WTC11 (cell line): ENCODE measurements at regions not wholly inside any gene's neighbourhood (a gene's known extent, or its start where the extent isn't known, plus 50 kb on each side); places are given as distances from the start of the nearest gene placed in this dataset.
A peak's percentile ranks its signal among the peaks of the same experiment; 100 is the strongest.

ENCODE experiments used
- ATAC-seq: fragments of 200-7000 bp; cut with Tn5 transposase; 2 replicates; pipeline ENCODE4 v1.10.0; 2021; ENCODE audit warnings: mild to moderate bottlenecking, moderate library complexity
- CTCF ChIA-PET: fragments of 300-600 bp; sonication (Branson Sonifier 250); formaldehyde crosslinking; loops from one replicate; lab custom pipeline; 2021; ENCODE audit warnings: antibody characterized with exemption; lab: Charles Lee
- POLR2A ChIA-PET: fragments of 350-600 bp; sonication (Branson Sonifier 250); formaldehyde crosslinking; loops from one replicate; lab custom pipeline; 2021; ENCODE audit warnings: antibody characterized with exemption; lab: Charles Lee
- DNase-seq: peaks from one replicate; pipeline ENCODE4 v3.0.0; 2021; ENCODE audit warnings: low spot score
- H3K27ac Mint-ChIP-seq: 2 replicates; pipeline ENCODE4 v1.8.0; 2021; ENCODE audit warnings: mixed read lengths
- H3K27me3 Mint-ChIP-seq: 2 replicates; pipeline ENCODE4 v1.8.0; 2021; ENCODE audit warnings: low read depth, mild to moderate bottlenecking, moderate library complexity, mixed read lengths
- H3K36me3 Mint-ChIP-seq: 2 replicates; pipeline ENCODE4 v1.8.0; 2021; ENCODE audit warnings: mixed read lengths
- H3K4me1 Mint-ChIP-seq: 2 replicates; pipeline ENCODE4 v1.8.0; 2022; ENCODE audit warnings: mixed read lengths
- H3K4me3 Mint-ChIP-seq: 2 replicates; pipeline ENCODE4 v1.8.0; 2021; ENCODE audit warnings: mild to moderate bottlenecking, moderate library complexity, mixed read lengths
- H3K9me3 Mint-ChIP-seq: 2 replicates; pipeline ENCODE4 v1.8.0; 2021; ENCODE audit warnings: mixed read lengths
- CBFB ChIP-seq: sonication (generic); formaldehyde crosslinking; IDR thresholded peaks from 2 replicates; pipeline ENCODE4 v1.8.1; 2022; ENCODE audit warnings: mild to moderate bottlenecking, low read depth, missing genetic modification reagents
- ESRRA ChIP-seq: sonication (generic); formaldehyde crosslinking; IDR thresholded peaks from 2 replicates; pipeline ENCODE4 v1.8.1; 2022; ENCODE audit warnings: mild to moderate bottlenecking, missing genetic modification reagents, borderline replicate concordance
- ETV6 ChIP-seq: sonication (generic); formaldehyde crosslinking; IDR thresholded peaks from 2 replicates; pipeline ENCODE4 v1.8.1; 2022; ENCODE audit warnings: mild to moderate bottlenecking, missing genetic modification reagents
- MXD4 ChIP-seq: fragments of 250-450 bp; sonication (Bioruptor Pico); IDR thresholded peaks from 2 replicates; pipeline ENCODE4 v1.8.0; 2021; ENCODE audit warnings: mild to moderate bottlenecking, moderate library complexity, borderline replicate concordance
- SOX15 ChIP-seq: fragments of 250-450 bp; sonication (Bioruptor Pico); IDR thresholded peaks from 2 replicates; pipeline ENCODE4 v1.9.0; 2021; ENCODE audit warnings: mild to moderate bottlenecking
- ZNF396 ChIP-seq: fragments of 250-450 bp; sonication (Bioruptor Pico); IDR thresholded peaks from 2 replicates; pipeline ENCODE4 v1.8.0; 2021; ENCODE audit warnings: mild to moderate bottlenecking, moderate library complexity, borderline replicate concordance
- ZNF416 ChIP-seq: fragments of 250-450 bp; sonication (Bioruptor Pico); IDR thresholded peaks from 2 replicates; pipeline ENCODE4 v1.9.0; 2021; ENCODE audit warnings: mild to moderate bottlenecking, inconsistent platforms
- TF ChIP-seq, protein P1 (sequence below): sonication (generic); formaldehyde crosslinking; IDR thresholded peaks from 2 replicates; pipeline ENCODE4 v1.8.1; 2022; ENCODE audit warnings: missing genetic modification reagents, borderline replicate concordance
- TF ChIP-seq, protein P2 (sequence below): sonication (generic); formaldehyde crosslinking; IDR thresholded peaks from 2 replicates; pipeline ENCODE4 v1.8.0; 2022; ENCODE audit warnings: missing genetic modification reagents
- TF ChIP-seq, protein P3 (sequence below): sonication (generic); formaldehyde crosslinking; IDR thresholded peaks from 2 replicates; pipeline ENCODE4 v1.8.1; 2022; ENCODE audit warnings: mild to moderate bottlenecking, missing genetic modification reagents, moderate library complexity, borderline replicate concordance
- TF ChIP-seq, protein P4 (sequence below): sonication (generic); formaldehyde crosslinking; IDR thresholded peaks from 2 replicates; pipeline ENCODE4 v1.8.0; 2023; ENCODE audit warnings: missing genetic modification reagents, mild to moderate bottlenecking, borderline replicate concordance
- TF ChIP-seq, protein P5 (sequence below): fragments of 250-450 bp; sonication (Bioruptor Pico); IDR thresholded peaks from 2 replicates; pipeline ENCODE4 v1.9.0; 2021; ENCODE audit warnings: mild to moderate bottlenecking, borderline replicate concordance
- TF ChIP-seq, protein P6 (sequence below): fragments of 250-450 bp; sonication (Bioruptor Pico); IDR thresholded peaks from 2 replicates; pipeline ENCODE4 v1.9.0; 2021; ENCODE audit warnings: moderate library complexity, mild to moderate bottlenecking, inconsistent platforms, borderline replicate concordance

DNA sequence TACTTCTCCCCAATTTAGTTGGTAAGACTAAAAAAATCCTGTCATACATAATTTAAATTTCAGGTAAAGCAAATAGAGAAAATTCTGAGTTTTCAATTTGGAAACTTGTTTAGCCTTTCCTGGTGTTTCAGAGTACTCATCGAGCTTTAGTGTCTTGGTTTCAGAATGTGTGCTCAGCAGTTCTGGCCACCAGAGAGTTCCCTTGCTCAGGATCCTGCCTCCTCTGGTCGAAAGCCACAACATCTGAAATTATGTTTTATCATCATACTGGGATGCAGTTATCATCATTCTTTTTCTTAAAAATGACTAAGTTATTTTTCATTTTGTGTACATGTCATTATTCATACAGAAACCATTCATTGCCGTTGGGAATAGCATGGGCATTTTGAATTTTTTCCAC lies 263.2 kb upstream of the SPRY2 start:
- Mint-ChIP-seq H3K27ac (no peak overlapping the region), H3K4me3 (no peak overlapping the region), H3K4me1 (peaks cover 10% of the 10 kb centered on the region), H3K9me3 (peaks cover 7% of the 10 kb centered on the region; the same call in 1 of the 2 replicates), H3K27me3 (no peaks in the 10 kb centered on the region), H3K36me3 (no peaks in the 10 kb centered on the region)
- ChIA-PET CTCF (no interaction called here), POLR2A (no interaction called here)
- DNase-seq (no peak), ATAC-seq (0 out of 2 replicates have a peak, but pooled peaks have one; percentile 39)
- TF ChIP-seq ZNF416 (CRISPR knock-in tag) (no peak), SOX15 (CRISPR knock-in tag) (no peak), ETV6 (CRISPR knock-in tag) (no peak), MXD4 (CRISPR knock-in tag) (no peak), ESRRA (CRISPR knock-in tag) (no peak)
- TF ChIP-seq, protein P1, sequence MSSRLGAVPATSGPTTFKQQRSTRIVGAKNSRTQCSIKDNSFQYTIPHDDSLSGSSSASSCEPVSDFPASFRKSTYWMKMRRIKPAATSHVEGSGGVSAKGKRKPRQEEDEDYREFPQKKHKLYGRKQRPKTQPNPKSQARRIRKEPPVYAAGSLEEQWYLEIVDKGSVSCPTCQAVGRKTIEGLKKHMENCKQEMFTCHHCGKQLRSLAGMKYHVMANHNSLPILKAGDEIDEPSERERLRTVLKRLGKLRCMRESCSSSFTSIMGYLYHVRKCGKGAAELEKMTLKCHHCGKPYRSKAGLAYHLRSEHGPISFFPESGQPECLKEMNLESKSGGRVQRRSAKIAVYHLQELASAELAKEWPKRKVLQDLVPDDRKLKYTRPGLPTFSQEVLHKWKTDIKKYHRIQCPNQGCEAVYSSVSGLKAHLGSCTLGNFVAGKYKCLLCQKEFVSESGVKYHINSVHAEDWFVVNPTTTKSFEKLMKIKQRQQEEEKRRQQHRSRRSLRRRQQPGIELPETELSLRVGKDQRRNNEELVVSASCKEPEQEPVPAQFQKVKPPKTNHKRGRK (CRISPR knock-in tag) = no peak
- TF ChIP-seq, protein P2, sequence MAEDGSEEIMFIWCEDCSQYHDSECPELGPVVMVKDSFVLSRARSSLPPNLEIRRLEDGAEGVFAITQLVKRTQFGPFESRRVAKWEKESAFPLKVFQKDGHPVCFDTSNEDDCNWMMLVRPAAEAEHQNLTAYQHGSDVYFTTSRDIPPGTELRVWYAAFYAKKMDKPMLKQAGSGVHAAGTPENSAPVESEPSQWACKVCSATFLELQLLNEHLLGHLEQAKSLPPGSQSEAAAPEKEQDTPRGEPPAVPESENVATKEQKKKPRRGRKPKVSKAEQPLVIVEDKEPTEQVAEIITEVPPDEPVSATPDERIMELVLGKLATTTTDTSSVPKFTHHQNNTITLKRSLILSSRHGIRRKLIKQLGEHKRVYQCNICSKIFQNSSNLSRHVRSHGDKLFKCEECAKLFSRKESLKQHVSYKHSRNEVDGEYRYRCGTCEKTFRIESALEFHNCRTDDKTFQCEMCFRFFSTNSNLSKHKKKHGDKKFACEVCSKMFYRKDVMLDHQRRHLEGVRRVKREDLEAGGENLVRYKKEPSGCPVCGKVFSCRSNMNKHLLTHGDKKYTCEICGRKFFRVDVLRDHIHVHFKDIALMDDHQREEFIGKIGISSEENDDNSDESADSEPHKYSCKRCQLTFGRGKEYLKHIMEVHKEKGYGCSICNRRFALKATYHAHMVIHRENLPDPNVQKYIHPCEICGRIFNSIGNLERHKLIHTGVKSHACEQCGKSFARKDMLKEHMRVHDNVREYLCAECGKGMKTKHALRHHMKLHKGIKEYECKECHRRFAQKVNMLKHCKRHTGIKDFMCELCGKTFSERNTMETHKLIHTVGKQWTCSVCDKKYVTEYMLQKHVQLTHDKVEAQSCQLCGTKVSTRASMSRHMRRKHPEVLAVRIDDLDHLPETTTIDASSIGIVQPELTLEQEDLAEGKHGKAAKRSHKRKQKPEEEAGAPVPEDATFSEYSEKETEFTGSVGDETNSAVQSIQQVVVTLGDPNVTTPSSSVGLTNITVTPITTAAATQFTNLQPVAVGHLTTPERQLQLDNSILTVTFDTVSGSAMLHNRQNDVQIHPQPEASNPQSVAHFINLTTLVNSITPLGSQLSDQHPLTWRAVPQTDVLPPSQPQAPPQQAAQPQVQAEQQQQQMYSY (CRISPR knock-in tag) = no peak
- TF ChIP-seq, protein P3, sequence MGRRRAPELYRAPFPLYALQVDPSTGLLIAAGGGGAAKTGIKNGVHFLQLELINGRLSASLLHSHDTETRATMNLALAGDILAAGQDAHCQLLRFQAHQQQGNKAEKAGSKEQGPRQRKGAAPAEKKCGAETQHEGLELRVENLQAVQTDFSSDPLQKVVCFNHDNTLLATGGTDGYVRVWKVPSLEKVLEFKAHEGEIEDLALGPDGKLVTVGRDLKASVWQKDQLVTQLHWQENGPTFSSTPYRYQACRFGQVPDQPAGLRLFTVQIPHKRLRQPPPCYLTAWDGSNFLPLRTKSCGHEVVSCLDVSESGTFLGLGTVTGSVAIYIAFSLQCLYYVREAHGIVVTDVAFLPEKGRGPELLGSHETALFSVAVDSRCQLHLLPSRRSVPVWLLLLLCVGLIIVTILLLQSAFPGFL (CRISPR knock-in tag) = no peak

DNA sequence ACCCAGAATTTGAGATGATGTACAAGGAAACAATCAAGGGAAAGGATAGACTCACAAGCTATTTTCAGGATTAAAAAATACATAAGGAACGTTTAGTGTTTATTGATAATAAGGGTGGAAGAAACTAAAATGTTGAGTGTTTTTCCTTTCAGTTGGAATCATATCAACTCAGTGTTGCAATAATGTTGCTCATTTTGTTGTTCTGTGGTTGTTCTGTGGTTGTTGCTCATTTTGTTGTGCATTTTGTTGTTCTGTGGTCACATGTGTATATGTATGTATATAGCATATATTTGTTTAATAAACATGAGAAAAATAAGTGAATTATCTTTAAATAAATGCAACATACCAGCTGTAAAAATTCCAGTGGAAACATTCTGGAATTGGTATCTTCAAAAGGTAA lies 262.4 kb upstream of the SPRY2 start:
- Mint-ChIP-seq H3K4me1 (peaks cover 14% of the 10 kb centered on the region), H3K27ac (no peak overlapping the region), H3K9me3 (peaks cover 4% of the 10 kb centered on the region; the same call in 1 of the 2 replicates), H3K27me3 (no peaks in the 10 kb centered on the region), H3K4me3 (no peak overlapping the region), H3K36me3 (no peaks in the 10 kb centered on the region)
- CTCF ChIA-PET = no interaction called here
- ATAC-seq (no peak), DNase-seq (no peak)
- POLR2A ChIA-PET = no interaction called here
- TF ChIP-seq, protein P4, sequence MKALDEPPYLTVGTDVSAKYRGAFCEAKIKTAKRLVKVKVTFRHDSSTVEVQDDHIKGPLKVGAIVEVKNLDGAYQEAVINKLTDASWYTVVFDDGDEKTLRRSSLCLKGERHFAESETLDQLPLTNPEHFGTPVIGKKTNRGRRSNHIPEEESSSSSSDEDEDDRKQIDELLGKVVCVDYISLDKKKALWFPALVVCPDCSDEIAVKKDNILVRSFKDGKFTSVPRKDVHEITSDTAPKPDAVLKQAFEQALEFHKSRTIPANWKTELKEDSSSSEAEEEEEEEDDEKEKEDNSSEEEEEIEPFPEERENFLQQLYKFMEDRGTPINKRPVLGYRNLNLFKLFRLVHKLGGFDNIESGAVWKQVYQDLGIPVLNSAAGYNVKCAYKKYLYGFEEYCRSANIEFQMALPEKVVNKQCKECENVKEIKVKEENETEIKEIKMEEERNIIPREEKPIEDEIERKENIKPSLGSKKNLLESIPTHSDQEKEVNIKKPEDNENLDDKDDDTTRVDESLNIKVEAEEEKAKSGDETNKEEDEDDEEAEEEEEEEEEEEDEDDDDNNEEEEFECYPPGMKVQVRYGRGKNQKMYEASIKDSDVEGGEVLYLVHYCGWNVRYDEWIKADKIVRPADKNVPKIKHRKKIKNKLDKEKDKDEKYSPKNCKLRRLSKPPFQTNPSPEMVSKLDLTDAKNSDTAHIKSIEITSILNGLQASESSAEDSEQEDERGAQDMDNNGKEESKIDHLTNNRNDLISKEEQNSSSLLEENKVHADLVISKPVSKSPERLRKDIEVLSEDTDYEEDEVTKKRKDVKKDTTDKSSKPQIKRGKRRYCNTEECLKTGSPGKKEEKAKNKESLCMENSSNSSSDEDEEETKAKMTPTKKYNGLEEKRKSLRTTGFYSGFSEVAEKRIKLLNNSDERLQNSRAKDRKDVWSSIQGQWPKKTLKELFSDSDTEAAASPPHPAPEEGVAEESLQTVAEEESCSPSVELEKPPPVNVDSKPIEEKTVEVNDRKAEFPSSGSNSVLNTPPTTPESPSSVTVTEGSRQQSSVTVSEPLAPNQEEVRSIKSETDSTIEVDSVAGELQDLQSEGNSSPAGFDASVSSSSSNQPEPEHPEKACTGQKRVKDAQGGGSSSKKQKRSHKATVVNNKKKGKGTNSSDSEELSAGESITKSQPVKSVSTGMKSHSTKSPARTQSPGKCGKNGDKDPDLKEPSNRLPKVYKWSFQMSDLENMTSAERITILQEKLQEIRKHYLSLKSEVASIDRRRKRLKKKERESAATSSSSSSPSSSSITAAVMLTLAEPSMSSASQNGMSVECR (CRISPR knock-in tag) = no peak
- TF ChIP-seq ZNF396 (CRISPR knock-in tag) (no peak), CBFB (CRISPR knock-in tag) (no peak)
- TF ChIP-seq, protein P5, sequence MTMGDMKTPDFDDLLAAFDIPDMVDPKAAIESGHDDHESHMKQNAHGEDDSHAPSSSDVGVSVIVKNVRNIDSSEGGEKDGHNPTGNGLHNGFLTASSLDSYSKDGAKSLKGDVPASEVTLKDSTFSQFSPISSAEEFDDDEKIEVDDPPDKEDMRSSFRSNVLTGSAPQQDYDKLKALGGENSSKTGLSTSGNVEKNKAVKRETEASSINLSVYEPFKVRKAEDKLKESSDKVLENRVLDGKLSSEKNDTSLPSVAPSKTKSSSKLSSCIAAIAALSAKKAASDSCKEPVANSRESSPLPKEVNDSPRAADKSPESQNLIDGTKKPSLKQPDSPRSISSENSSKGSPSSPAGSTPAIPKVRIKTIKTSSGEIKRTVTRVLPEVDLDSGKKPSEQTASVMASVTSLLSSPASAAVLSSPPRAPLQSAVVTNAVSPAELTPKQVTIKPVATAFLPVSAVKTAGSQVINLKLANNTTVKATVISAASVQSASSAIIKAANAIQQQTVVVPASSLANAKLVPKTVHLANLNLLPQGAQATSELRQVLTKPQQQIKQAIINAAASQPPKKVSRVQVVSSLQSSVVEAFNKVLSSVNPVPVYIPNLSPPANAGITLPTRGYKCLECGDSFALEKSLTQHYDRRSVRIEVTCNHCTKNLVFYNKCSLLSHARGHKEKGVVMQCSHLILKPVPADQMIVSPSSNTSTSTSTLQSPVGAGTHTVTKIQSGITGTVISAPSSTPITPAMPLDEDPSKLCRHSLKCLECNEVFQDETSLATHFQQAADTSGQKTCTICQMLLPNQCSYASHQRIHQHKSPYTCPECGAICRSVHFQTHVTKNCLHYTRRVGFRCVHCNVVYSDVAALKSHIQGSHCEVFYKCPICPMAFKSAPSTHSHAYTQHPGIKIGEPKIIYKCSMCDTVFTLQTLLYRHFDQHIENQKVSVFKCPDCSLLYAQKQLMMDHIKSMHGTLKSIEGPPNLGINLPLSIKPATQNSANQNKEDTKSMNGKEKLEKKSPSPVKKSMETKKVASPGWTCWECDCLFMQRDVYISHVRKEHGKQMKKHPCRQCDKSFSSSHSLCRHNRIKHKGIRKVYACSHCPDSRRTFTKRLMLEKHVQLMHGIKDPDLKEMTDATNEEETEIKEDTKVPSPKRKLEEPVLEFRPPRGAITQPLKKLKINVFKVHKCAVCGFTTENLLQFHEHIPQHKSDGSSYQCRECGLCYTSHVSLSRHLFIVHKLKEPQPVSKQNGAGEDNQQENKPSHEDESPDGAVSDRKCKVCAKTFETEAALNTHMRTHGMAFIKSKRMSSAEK (CRISPR knock-in tag) = no peak
- TF ChIP-seq, protein P6, sequence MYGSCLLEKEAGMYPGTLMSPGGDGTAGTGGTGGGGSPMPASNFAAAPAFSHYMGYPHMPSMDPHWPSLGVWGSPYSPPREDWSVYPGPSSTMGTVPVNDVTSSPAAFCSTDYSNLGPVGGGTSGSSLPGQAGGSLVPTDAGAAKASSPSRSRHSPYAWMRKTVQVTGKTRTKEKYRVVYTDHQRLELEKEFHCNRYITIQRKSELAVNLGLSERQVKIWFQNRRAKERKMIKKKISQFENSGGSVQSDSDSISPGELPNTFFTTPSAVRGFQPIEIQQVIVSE = no peak
- TF ChIP-seq, protein P1 (CRISPR knock-in tag) = no peak
